Mesenchymal stem cell (in vitro differentiated cells and primary cell): ENCODE measurements at regions not wholly inside any gene's neighbourhood (a gene's known extent, or its start where the extent isn't known, plus 50 kb on each side); places are given as distances from the start of the nearest gene placed in this dataset.
"Not testable (repeated sequence)": the region's sequence is repeated elsewhere in the genome, so short reads cannot be mapped to it uniquely, and the experiment has no call there.

Experiments used
- DNase-seq: peaks from one replicate; pipeline ENCODE4 v3.0.0-alpha.2; 2013
- H2AFZ ChIP-seq: one replicate; pipeline ENCODE4 v1.6.1; 2013; ENCODE audit warnings: low read depth, mild to moderate bottlenecking, control low read depth, inconsistent platforms, low read length, moderate library complexity
- H2AK5ac ChIP-seq: 2 replicates; pipeline ENCODE4 v1.6.1; 2013; ENCODE audit warnings: low read length, moderate library complexity, mild to moderate bottlenecking, inconsistent platforms; ENCODE audit not compliant: severe bottlenecking
- H2BK120ac ChIP-seq: one replicate; pipeline ENCODE4 v1.6.1; 2013; ENCODE audit warnings: low read depth, mild to moderate bottlenecking, inconsistent platforms, low read length, moderate library complexity
- H2BK12ac ChIP-seq, 2 experiments: one replicate each; pipeline ENCODE4 v1.6.1; 2013; ENCODE audit warnings: inconsistent platforms in 2 of 2, low read length in 2 of 2, mild to moderate bottlenecking in 2 of 2, moderate library complexity in 2 of 2, control low read depth in 1 of 2
- H2BK15ac ChIP-seq: one replicate; pipeline ENCODE4 v1.6.1; 2013; ENCODE audit warnings: mild to moderate bottlenecking, low read depth, inconsistent platforms; ENCODE audit not compliant: poor library complexity, severe bottlenecking
- H2BK5ac ChIP-seq: 2 replicates; pipeline ENCODE4 v1.6.1; 2013; ENCODE audit warnings: low read depth, mild to moderate bottlenecking, low read length, control low read depth, inconsistent platforms; ENCODE audit not compliant: poor library complexity, severe bottlenecking
- H3K14ac ChIP-seq, 2 experiments: one replicate each; pipeline ENCODE4 v1.6.1; 2013; ENCODE audit warnings: inconsistent platforms in 2 of 2, low read length in 2 of 2, control low read depth in 1 of 2, mild to moderate bottlenecking in 1 of 2, moderate library complexity in 1 of 2
- H3K18ac ChIP-seq, 2 experiments: one replicate each; pipeline ENCODE4 v1.6.1; 2013; ENCODE audit warnings: inconsistent platforms in 2 of 2, low read length in 2 of 2, control low read depth in 1 of 2, low read depth in 1 of 2, mild to moderate bottlenecking in 1 of 2
- H3K23ac ChIP-seq, 2 experiments: one replicate each; pipeline ENCODE4 v1.6.1; 2013; ENCODE audit warnings: inconsistent platforms in 2 of 2, low read length in 2 of 2, mild to moderate bottlenecking in 2 of 2, moderate library complexity in 2 of 2, control low read depth in 1 of 2
- H3K27ac ChIP-seq: 2 replicates; pipeline ENCODE4 v1.5.1; 2013; ENCODE audit warnings: mild to moderate bottlenecking, moderate library complexity, low read length, control low read depth, inconsistent platforms; ENCODE audit not compliant: poor library complexity, severe bottlenecking
- H3K27me3 ChIP-seq, 2 experiments: 2 replicates each; pipeline versions ENCODE4 v1.6.1 to v1.7.0; 2013; ENCODE audit warnings: low read length in 2 of 2, mild to moderate bottlenecking in 2 of 2, moderate library complexity in 2 of 2, control low read depth in 1 of 2, inconsistent platforms in 1 of 2; ENCODE audit not compliant: control insufficient read depth in 1 of 2, insufficient read depth in 1 of 2
- H3K36me3 ChIP-seq, 2 experiments: 2 replicates each; pipeline versions ENCODE4 v1.6.1 to v1.7.0; 2013; ENCODE audit warnings: low read length in 2 of 2, control low read depth in 1 of 2, inconsistent platforms in 1 of 2, low read depth in 1 of 2, mild to moderate bottlenecking in 1 of 2; ENCODE audit not compliant: insufficient read depth in 2 of 2, control insufficient read depth in 1 of 2
- H3K4ac ChIP-seq, 2 experiments: one replicate each; pipeline ENCODE4 v1.6.1; 2013; ENCODE audit warnings: inconsistent platforms in 2 of 2, low read length in 2 of 2, mild to moderate bottlenecking in 2 of 2, moderate library complexity in 2 of 2, control low read depth in 1 of 2, low read depth in 1 of 2
- H3K4me1 ChIP-seq: 2 replicates; pipeline ENCODE4 v1.6.1; 2013; ENCODE audit warnings: low read depth, low read length, control low read depth; ENCODE audit not compliant: control insufficient read depth, insufficient read depth
- H3K4me2 ChIP-seq: 2 replicates; pipeline ENCODE4 v1.6.1; 2013; ENCODE audit warnings: low read length, mild to moderate bottlenecking, inconsistent platforms; ENCODE audit not compliant: poor library complexity, severe bottlenecking
- H3K4me3 ChIP-seq, 2 experiments: 2 replicates each; pipeline versions ENCODE4 v1.5.1 to v1.7.0; 2013; ENCODE audit warnings: low read length in 2 of 2, mild to moderate bottlenecking in 2 of 2, control low read depth in 1 of 2, low read depth in 1 of 2; ENCODE audit not compliant: insufficient read depth in 1 of 2
- H3K79me1 ChIP-seq: replicated peaks from 2 replicates; pipeline ENCODE4 v1.6.1; 2013; ENCODE audit warnings: mild to moderate bottlenecking, control low read depth, low read length, inconsistent platforms; ENCODE audit not compliant: poor library complexity, severe bottlenecking
- H3K9ac ChIP-seq: 2 replicates; pipeline ENCODE4 v1.7.0; 2013; ENCODE audit warnings: mild to moderate bottlenecking, low read length, moderate library complexity
- H3K9me3 ChIP-seq: 2 replicates; pipeline ENCODE4 v1.7.0; 2013; ENCODE audit warnings: mild to moderate bottlenecking, low read length; ENCODE audit not compliant: control insufficient read depth
- H4K8ac ChIP-seq: one replicate; pipeline ENCODE4 v1.6.1; 2013; ENCODE audit warnings: inconsistent platforms, mild to moderate bottlenecking, low read length, moderate library complexity
- H4K91ac ChIP-seq: one replicate; pipeline ENCODE4 v1.6.1; 2013; ENCODE audit warnings: mild to moderate bottlenecking, low read length, inconsistent platforms
- WGBS: methylation state at CpG from one replicate; pipeline ENCODE4 v1.1.7; 2013; ENCODE audit warnings: mixed read lengths; 5-methylcytosine and 5-hydroxymethylcytosine counted together

DNA sequence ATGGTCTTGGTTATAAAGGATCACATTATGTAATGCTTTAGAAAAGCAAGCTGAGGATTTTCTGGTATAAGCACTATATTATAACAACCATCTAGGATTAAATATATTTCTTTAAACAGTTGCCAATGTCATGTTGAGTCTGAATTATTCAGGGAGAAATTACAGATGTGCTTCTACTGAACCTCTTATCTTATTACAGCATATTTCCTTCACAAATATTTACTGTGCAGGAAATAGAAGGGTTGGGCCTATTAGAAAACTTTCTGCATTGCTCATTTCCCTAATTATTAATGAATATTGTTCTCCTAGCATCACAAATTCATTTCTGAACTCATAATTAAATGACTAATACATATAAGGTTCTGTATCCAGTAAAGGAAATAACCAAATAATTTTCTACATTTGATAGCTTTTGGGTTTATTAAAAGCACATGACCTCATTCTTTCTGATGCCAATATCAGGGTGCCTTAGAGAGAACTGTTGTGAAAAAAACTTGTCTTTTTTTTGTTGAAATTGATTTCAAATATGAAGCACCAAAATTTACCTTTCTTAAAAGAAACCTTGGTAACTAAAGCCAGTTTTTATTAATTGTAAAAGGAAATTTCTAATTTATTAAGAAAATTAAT is 476.8 kb upstream of the PTGER4 start:
- Histone ChIP-seq H3K27me3 (no peaks in the 10 kb centered on the region), H2BK12ac (no peak overlapping the region), H2BK15ac (no peak overlapping the region), H3K27ac (no peak overlapping the region), H3K4ac (no peak overlapping the region), H2AK5ac (no peak overlapping the region), H2BK120ac (no peak overlapping the region), H3K4me1 (no peaks in the 10 kb centered on the region), H2AFZ (no peak overlapping the region), H2BK5ac (no peak overlapping the region), H3K9ac (no peak overlapping the region), H3K14ac (no peak overlapping the region), H4K91ac (no peak overlapping the region), H3K4me2 (no peak overlapping the region), H3K9me3 (no peaks in the 10 kb centered on the region), H3K36me3 (no peaks in the 10 kb centered on the region), H3K4me3 (no peak overlapping the region), H3K79me1 (no peaks in the 10 kb centered on the region), H4K8ac (no peak overlapping the region), H3K18ac (no peak overlapping the region), H3K23ac (no peak overlapping the region)
- DNase-seq = no peak

- Histone ChIP-seq H3K4me1 (no peaks in the 10 kb centered on the region), H3K27me3 (no peaks in the 10 kb centered on the region)
Measured at GRCh38 chr5:40198736-40199135, 481.0 kb upstream of the PTGER4 start.

DNA sequence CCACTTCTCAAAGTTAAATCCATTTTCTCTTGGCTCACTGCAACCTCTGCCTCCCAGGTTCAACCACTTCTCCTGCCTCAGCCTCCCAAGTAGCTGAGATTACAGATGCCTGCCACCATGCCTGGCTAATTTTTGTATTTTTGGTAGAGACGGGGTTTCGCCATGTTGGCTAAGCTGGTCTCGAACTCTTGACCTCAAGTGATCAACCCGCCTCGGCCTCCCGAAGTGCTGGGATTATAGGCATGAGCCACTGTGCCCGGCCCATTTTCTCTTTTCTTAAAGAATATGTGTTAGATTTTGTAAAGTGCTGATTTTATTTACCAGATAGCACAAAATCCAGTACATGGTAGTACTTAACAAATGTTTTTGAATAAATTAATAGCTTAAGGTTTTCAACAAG is 484.1 kb upstream of the PTGER4 start:
- H3K14ac ChIP-seq, H4K91ac ChIP-seq, H3K18ac ChIP-seq, H3K4me3 ChIP-seq, H4K8ac ChIP-seq, H3K36me3 ChIP-seq, H2BK12ac ChIP-seq, H2BK120ac ChIP-seq, H2BK5ac ChIP-seq, H3K9me3 ChIP-seq, H3K27ac ChIP-seq, H2AFZ ChIP-seq, H3K27me3 ChIP-seq, H3K23ac ChIP-seq, H3K79me1 ChIP-seq, H3K9ac ChIP-seq, H3K4ac ChIP-seq, DNase-seq, H3K4me2 ChIP-seq, H3K4me1 ChIP-seq, H2BK15ac ChIP-seq, H2AK5ac ChIP-seq: not testable (repeated sequence)
- WGBS = 92% methylated on average over 6 of the region's 7 CpGs

More at GRCh38 chr5:40198736-40199135, 481.0 kb upstream of the PTGER4 start:
- no peak overlapping the region for H2AFZ ChIP-seq
- no peak overlapping the region for H2BK120ac ChIP-seq
- no peak overlapping the region for H4K91ac ChIP-seq
- H3K4me3 ChIP-seq = no peak overlapping the region
- H3K4ac ChIP-seq = no peak overlapping the region
- no peak overlapping the region for H3K9ac ChIP-seq
- H3K18ac ChIP-seq = no peak overlapping the region
- H2BK12ac ChIP-seq = no peak overlapping the region
- DNase-seq = no peak
- H3K14ac ChIP-seq = no peak overlapping the region
- H2BK15ac ChIP-seq = no peak overlapping the region
- H2BK5ac ChIP-seq = no peak overlapping the region
- H4K8ac ChIP-seq = no peak overlapping the region
- no peaks in the 10 kb centered on the region for H3K79me1 ChIP-seq
- 94% methylated on average over 2 of the region's 2 CpGs for WGBS
- H3K23ac ChIP-seq = no peak overlapping the region
- no peaks in the 10 kb centered on the region for H3K36me3 ChIP-seq
- no peaks in the 10 kb centered on the region for H3K9me3 ChIP-seq
- peak overlapping the region; percentile 42 for H3K27ac ChIP-seq
- H3K4me2 ChIP-seq = no peak overlapping the region
- no peak overlapping the region for H2AK5ac ChIP-seq

DNA sequence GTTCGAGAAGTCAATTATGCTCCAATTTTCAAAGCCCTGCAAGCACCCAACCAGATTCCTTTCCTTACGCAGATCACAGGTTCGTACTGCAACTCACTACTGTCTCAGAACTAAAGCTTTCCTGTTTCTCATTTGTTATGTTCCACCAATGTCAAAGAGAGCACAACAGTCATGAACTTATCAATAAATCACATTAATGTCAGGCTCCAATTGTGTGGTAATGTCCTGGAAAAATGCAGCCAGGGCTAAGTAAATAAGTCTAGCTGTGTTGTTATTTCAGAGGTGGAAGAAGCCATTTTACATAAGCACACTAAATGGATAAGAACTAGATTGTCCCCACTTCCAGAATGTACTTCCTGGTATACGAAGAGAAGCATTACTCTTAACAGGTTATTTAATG is 488.6 kb upstream of the PTGER4 start:
- Histone ChIP-seq H2BK12ac (no peak overlapping the region), H3K9me3 (no peaks in the 10 kb centered on the region), H2BK5ac (no peak overlapping the region), H3K27ac (no peak overlapping the region), H3K4ac (no peak overlapping the region), H2AK5ac (no peak overlapping the region), H3K36me3 (no peaks in the 10 kb centered on the region), H3K4me3 (no peak overlapping the region), H2AFZ (no peak overlapping the region), H3K23ac (no peak overlapping the region), H3K14ac (no peak overlapping the region), H4K8ac (no peak overlapping the region), H3K9ac (no peak overlapping the region), H2BK15ac (no peak overlapping the region), H2BK120ac (no peak overlapping the region), H3K27me3 (no peaks in the 10 kb centered on the region), H3K79me1 (no peaks in the 10 kb centered on the region), H3K18ac (no peak overlapping the region), H3K4me1 (no peaks in the 10 kb centered on the region), H4K91ac (no peak overlapping the region), H3K4me2 (no peak overlapping the region)
- DNase-seq = peak; percentile 54
- WGBS = 71% methylated on average over 3 of the region's 4 CpGs
